ENCODE measurements at regions not wholly inside any gene's neighbourhood (a gene's known extent, or its start where the extent isn't known, plus 50 kb on each side); places are given as distances from the start of the nearest gene placed in this dataset.
A peak's percentile ranks its signal among the peaks of the same experiment; 100 is the strongest.

DNA sequence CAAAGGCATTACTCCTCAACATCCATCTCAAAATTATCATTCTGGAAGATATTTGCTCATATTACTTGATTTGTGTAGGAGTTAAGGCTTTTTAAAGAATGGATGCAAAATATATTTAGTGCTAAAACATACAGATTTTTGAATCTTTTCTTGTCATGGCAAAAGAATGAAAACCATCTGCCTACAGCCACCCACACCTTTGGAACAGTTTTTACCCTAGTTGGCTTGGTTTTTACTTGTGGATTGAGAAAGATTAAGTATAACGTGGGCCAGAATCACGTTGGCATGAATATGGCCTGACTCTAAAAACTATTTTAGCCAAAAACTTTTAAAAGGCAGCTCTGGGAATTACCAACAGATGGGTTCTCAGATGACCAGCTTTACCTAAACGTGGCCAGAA is 128.2 kb downstream of the SPAG6 start:
- DNase-seq (ENCODE audit: low spot score) (no peak), ATAC-seq (no peak)
- Mint-ChIP-seq H3K27me3 (ENCODE audit: low read depth) (peaks cover 88% of the 10 kb centered on the region), H3K27ac (no peak overlapping the region), H3K36me3 (no peaks in the 10 kb centered on the region), H3K4me3 (no peak overlapping the region), H3K4me1 (peaks cover 20% of the 10 kb centered on the region), H3K9me3 (no peaks in the 10 kb centered on the region)
- ChIA-PET CTCF (interaction anchor here (1.0 kb wide), 1 partner anchor 9 kb away, joined by 7 read pairs; no protein-coding TSS in a partner anchor), POLR2A (no interaction called here)
- TF ChIP-seq CREM (CRISPR knock-in tag; IDR thresholded peaks at IDR 0.05): no peak
- no peak for TF ChIP-seq RELA (CRISPR knock-in tag; IDR thresholded peaks at IDR 0.05; ENCODE audit: borderline replicate concordance)
- TF ChIP-seq, protein P1, sequence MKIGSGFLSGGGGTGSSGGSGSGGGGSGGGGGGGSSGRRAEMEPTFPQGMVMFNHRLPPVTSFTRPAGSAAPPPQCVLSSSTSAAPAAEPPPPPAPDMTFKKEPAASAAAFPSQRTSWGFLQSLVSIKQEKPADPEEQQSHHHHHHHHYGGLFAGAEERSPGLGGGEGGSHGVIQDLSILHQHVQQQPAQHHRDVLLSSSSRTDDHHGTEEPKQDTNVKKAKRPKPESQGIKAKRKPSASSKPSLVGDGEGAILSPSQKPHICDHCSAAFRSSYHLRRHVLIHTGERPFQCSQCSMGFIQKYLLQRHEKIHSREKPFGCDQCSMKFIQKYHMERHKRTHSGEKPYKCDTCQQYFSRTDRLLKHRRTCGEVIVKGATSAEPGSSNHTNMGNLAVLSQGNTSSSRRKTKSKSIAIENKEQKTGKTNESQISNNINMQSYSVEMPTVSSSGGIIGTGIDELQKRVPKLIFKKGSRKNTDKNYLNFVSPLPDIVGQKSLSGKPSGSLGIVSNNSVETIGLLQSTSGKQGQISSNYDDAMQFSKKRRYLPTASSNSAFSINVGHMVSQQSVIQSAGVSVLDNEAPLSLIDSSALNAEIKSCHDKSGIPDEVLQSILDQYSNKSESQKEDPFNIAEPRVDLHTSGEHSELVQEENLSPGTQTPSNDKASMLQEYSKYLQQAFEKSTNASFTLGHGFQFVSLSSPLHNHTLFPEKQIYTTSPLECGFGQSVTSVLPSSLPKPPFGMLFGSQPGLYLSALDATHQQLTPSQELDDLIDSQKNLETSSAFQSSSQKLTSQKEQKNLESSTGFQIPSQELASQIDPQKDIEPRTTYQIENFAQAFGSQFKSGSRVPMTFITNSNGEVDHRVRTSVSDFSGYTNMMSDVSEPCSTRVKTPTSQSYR (CRISPR knock-in tag; IDR thresholded peaks at IDR 0.05): no peak
- TF ChIP-seq, protein P2, sequence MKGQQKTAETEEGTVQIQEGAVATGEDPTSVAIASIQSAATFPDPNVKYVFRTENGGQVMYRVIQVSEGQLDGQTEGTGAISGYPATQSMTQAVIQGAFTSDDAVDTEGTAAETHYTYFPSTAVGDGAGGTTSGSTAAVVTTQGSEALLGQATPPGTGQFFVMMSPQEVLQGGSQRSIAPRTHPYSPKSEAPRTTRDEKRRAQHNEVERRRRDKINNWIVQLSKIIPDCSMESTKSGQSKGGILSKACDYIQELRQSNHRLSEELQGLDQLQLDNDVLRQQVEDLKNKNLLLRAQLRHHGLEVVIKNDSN (CRISPR knock-in tag; IDR thresholded peaks at IDR 0.05): no peak
- no peak for TF ChIP-seq CBFB (CRISPR knock-in tag; IDR thresholded peaks at IDR 0.05; ENCODE audit: low read depth)

DNA sequence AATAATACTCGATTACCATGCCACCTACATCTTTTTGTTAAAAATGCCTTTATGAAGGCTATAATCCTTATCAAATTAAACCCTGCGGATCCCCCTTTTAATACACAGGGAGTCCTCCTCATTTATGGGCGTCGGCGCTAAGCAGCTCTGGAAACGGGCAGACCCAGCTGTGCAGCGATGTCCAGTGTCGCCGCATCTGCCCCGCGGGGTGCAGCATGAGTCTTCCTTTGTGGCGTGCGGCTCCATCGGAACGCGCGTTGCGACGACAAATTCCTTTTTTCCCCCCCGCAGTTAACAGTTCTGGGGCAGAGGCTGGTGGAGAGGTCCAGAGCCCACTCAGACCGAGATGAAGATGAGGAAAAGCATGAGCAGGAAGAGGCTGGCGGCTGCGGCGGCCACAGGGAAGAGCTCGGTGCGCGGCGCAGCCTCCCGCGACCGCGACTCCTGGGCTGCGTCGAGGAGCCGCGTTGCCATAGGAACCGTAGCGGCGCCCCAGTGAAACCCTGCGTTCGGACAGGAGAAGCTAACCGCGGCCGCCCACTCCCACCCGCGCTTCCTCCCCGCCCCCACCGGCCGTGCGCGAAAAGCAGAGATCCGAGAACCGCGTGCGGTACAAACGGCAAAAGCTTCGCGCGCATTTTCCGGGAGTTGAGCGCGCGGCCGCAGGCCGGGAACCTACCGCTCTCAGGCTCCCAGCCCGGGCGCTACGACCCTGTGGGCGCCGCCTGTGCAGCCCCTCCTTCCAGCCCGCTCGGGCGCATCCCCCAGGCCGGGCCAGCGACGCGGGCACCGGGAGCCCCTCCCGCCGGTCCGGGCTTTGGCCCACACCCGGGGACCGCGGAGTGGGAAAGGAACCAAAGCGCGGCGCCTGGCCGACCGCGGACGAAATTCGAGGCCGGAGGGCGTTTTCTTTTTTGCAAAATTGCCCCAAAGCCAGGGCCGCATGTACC is 130.6 kb downstream of the SPAG6 start:
- Mint-ChIP-seq H3K36me3 (no peaks in the 10 kb centered on the region), H3K4me1 (peaks cover 34% of the 10 kb centered on the region), H3K4me3 (peak overlapping the region; percentile 82), H3K9me3 (no peaks in the 10 kb centered on the region), H3K27me3 (ENCODE audit: low read depth) (peaks cover 96% of the 10 kb centered on the region), H3K27ac (no peak overlapping the region)
- CTCF ChIA-PET: no interaction called here
- peak; percentile 51 for DNase-seq (ENCODE audit: low spot score)
- POLR2A ChIA-PET: interaction anchor here (0.6 kb wide), 1 partner anchor 591 kb away, joined by 5 read pairs; no protein-coding TSS in a partner anchor
- peak; percentile 55 for ATAC-seq
- TF ChIP-seq, protein P3, sequence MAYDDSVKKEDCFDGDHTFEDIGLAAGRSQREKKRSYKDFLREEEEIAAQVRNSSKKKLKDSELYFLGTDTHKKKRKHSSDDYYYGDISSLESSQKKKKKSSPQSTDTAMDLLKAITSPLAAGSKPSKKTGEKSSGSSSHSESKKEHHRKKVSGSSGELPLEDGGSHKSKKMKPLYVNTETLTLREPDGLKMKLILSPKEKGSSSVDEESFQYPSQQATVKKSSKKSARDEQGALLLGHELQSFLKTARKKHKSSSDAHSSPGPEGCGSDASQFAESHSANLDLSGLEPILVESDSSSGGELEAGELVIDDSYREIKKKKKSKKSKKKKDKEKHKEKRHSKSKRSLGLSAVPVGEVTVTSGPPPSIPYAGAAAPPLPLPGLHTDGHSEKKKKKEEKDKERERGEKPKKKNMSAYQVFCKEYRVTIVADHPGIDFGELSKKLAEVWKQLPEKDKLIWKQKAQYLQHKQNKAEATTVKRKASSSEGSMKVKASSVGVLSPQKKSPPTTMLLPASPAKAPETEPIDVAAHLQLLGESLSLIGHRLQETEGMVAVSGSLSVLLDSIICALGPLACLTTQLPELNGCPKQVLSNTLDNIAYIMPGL (CRISPR knock-in tag; IDR thresholded peaks at IDR 0.05): 0 out of 2 replicates have a peak, but pooled peaks have one; percentile 31
- TF ChIP-seq, protein P4, sequence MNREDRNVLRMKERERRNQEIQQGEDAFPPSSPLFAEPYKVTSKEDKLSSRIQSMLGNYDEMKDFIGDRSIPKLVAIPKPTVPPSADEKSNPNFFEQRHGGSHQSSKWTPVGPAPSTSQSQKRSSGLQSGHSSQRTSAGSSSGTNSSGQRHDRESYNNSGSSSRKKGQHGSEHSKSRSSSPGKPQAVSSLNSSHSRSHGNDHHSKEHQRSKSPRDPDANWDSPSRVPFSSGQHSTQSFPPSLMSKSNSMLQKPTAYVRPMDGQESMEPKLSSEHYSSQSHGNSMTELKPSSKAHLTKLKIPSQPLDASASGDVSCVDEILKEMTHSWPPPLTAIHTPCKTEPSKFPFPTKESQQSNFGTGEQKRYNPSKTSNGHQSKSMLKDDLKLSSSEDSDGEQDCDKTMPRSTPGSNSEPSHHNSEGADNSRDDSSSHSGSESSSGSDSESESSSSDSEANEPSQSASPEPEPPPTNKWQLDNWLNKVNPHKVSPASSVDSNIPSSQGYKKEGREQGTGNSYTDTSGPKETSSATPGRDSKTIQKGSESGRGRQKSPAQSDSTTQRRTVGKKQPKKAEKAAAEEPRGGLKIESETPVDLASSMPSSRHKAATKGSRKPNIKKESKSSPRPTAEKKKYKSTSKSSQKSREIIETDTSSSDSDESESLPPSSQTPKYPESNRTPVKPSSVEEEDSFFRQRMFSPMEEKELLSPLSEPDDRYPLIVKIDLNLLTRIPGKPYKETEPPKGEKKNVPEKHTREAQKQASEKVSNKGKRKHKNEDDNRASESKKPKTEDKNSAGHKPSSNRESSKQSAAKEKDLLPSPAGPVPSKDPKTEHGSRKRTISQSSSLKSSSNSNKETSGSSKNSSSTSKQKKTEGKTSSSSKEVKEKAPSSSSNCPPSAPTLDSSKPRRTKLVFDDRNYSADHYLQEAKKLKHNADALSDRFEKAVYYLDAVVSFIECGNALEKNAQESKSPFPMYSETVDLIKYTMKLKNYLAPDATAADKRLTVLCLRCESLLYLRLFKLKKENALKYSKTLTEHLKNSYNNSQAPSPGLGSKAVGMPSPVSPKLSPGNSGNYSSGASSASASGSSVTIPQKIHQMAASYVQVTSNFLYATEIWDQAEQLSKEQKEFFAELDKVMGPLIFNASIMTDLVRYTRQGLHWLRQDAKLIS (CRISPR knock-in tag; IDR thresholded peaks at IDR 0.05; ENCODE audit: borderline replicate concordance): no peak
- TF ChIP-seq, protein P5, sequence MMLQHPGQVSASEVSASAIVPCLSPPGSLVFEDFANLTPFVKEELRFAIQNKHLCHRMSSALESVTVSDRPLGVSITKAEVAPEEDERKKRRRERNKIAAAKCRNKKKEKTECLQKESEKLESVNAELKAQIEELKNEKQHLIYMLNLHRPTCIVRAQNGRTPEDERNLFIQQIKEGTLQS (CRISPR knock-in tag; conservative IDR thresholded peaks at IDR 0.05): no peak
- TF ChIP-seq, protein P6, sequence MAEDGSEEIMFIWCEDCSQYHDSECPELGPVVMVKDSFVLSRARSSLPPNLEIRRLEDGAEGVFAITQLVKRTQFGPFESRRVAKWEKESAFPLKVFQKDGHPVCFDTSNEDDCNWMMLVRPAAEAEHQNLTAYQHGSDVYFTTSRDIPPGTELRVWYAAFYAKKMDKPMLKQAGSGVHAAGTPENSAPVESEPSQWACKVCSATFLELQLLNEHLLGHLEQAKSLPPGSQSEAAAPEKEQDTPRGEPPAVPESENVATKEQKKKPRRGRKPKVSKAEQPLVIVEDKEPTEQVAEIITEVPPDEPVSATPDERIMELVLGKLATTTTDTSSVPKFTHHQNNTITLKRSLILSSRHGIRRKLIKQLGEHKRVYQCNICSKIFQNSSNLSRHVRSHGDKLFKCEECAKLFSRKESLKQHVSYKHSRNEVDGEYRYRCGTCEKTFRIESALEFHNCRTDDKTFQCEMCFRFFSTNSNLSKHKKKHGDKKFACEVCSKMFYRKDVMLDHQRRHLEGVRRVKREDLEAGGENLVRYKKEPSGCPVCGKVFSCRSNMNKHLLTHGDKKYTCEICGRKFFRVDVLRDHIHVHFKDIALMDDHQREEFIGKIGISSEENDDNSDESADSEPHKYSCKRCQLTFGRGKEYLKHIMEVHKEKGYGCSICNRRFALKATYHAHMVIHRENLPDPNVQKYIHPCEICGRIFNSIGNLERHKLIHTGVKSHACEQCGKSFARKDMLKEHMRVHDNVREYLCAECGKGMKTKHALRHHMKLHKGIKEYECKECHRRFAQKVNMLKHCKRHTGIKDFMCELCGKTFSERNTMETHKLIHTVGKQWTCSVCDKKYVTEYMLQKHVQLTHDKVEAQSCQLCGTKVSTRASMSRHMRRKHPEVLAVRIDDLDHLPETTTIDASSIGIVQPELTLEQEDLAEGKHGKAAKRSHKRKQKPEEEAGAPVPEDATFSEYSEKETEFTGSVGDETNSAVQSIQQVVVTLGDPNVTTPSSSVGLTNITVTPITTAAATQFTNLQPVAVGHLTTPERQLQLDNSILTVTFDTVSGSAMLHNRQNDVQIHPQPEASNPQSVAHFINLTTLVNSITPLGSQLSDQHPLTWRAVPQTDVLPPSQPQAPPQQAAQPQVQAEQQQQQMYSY (CRISPR knock-in tag; IDR thresholded peaks at IDR 0.05): no peak
- TF ChIP-seq ZNF317 (CRISPR knock-in tag; IDR thresholded peaks at IDR 0.05; ENCODE audit: borderline replicate concordance, low read depth): 0 out of 2 replicates have a peak, but pooled peaks have one; percentile 20
- TF ChIP-seq, protein P7, sequence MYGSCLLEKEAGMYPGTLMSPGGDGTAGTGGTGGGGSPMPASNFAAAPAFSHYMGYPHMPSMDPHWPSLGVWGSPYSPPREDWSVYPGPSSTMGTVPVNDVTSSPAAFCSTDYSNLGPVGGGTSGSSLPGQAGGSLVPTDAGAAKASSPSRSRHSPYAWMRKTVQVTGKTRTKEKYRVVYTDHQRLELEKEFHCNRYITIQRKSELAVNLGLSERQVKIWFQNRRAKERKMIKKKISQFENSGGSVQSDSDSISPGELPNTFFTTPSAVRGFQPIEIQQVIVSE (CRISPR knock-in tag; IDR thresholded peaks at IDR 0.05; ENCODE audit: borderline replicate concordance): no peak
- TF ChIP-seq, protein P8, sequence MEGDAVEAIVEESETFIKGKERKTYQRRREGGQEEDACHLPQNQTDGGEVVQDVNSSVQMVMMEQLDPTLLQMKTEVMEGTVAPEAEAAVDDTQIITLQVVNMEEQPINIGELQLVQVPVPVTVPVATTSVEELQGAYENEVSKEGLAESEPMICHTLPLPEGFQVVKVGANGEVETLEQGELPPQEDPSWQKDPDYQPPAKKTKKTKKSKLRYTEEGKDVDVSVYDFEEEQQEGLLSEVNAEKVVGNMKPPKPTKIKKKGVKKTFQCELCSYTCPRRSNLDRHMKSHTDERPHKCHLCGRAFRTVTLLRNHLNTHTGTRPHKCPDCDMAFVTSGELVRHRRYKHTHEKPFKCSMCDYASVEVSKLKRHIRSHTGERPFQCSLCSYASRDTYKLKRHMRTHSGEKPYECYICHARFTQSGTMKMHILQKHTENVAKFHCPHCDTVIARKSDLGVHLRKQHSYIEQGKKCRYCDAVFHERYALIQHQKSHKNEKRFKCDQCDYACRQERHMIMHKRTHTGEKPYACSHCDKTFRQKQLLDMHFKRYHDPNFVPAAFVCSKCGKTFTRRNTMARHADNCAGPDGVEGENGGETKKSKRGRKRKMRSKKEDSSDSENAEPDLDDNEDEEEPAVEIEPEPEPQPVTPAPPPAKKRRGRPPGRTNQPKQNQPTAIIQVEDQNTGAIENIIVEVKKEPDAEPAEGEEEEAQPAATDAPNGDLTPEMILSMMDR (IDR thresholded peaks at IDR 0.05): no peak
- TF ChIP-seq, protein P9, sequence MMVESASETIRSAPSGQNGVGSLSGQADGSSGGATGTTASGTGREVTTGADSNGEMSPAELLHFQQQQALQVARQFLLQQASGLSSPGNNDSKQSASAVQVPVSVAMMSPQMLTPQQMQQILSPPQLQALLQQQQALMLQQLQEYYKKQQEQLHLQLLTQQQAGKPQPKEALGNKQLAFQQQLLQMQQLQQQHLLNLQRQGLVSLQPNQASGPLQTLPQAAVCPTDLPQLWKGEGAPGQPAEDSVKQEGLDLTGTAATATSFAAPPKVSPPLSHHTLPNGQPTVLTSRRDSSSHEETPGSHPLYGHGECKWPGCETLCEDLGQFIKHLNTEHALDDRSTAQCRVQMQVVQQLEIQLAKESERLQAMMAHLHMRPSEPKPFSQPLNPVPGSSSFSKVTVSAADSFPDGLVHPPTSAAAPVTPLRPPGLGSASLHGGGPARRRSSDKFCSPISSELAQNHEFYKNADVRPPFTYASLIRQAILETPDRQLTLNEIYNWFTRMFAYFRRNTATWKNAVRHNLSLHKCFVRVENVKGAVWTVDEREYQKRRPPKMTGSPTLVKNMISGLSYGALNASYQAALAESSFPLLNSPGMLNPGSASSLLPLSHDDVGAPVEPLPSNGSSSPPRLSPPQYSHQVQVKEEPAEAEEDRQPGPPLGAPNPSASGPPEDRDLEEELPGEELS (CRISPR knock-in tag; IDR thresholded peaks at IDR 0.05): no peak
